ENCODE measurements at regions not wholly inside any gene's neighbourhood (a gene's known extent, or its start where the extent isn't known, plus 50 kb on each side); places are given as distances from the start of the nearest gene placed in this dataset.

GRCh38 chr12:31226639-31227038 is 99.3 kb downstream of the SINHCAF start:
- Histone ChIP-seq H3K27ac (ENCODE audit: low read depth in 1 of 2, low read length in 1 of 2) (no peak overlapping the region), H3K27me3 (ENCODE audit: control insufficient read depth in 3 of 3, insufficient read depth in 3 of 3, low read length in 2 of 3) (no peaks in the 10 kb centered on the region), H3K36me3 (ENCODE audit: control insufficient read depth in 4 of 4, insufficient read depth in 4 of 4, low read length in 4 of 4) (no peaks in the 10 kb centered on the region), H3K4me3 (no peak overlapping the region), H3K4me1 (ENCODE audit: control insufficient read depth in 5 of 5, insufficient read depth in 5 of 5, low read length in 5 of 5) (no peaks in the 10 kb centered on the region), H3K9ac (ENCODE audit: insufficient read depth in 1 of 2, low read length in 2 of 2) (no peak overlapping the region), H3K9me3 (ENCODE audit: control insufficient read depth in 4 of 4, insufficient read depth in 3 of 4, low read length in 3 of 4) (peaks cover 0 to 3% (median 0%) of the 10 kb centered on the region in 4 donors)
- 87 to 96% methylated on average over 10 of the region's 10 CpGs for WGBS, 2 donors
- DNase-seq (no peak), ATAC-seq (ENCODE audit: insufficient read depth, low FRiP score) (no peak)
- TF ChIP-seq CTCF (IDR thresholded peaks at IDR 0.05; ENCODE audit: control extremely low read depth, extremely low read depth), result no peak

GRCh38 chr12:31227401-31227981 is 98.5 kb downstream of the SINHCAF start:
- Histone ChIP-seq H3K4me1 (ENCODE audit: control insufficient read depth in 5 of 5, insufficient read depth in 5 of 5, low read length in 5 of 5) (no peaks in the 10 kb centered on the region), H3K27ac (ENCODE audit: low read depth in 1 of 2, low read length in 1 of 2) (no peak overlapping the region), H3K9me3 (ENCODE audit: control insufficient read depth in 4 of 4, insufficient read depth in 3 of 4, low read length in 3 of 4) (peaks cover 0 to 3% (median 0%) of the 10 kb centered on the region in 4 donors), H3K9ac (ENCODE audit: insufficient read depth in 1 of 2, low read length in 2 of 2) (no peak overlapping the region), H3K36me3 (ENCODE audit: control insufficient read depth in 4 of 4, insufficient read depth in 4 of 4, low read length in 4 of 4) (no peaks in the 10 kb centered on the region), H3K4me3 (no peak overlapping the region), H3K27me3 (ENCODE audit: control insufficient read depth in 3 of 3, insufficient read depth in 3 of 3, low read length in 2 of 3) (no peaks in the 10 kb centered on the region)
- ATAC-seq (ENCODE audit: insufficient read depth, low FRiP score), result no peak
- DNase-seq, result no peak
- no peak for TF ChIP-seq CTCF (IDR thresholded peaks at IDR 0.05; ENCODE audit: control extremely low read depth, extremely low read depth)
- WGBS, 2 donors, result 84 to 85% methylated on average over 12 of the region's 12 CpGs

GRCh38 chr12:31228811-31229792 is 96.8 kb downstream of the SINHCAF start:
- H3K4me1 ChIP-seq (ENCODE audit: control insufficient read depth in 5 of 5, insufficient read depth in 5 of 5, low read length in 5 of 5), result no peaks in the 10 kb centered on the region
- TF ChIP-seq CTCF (IDR thresholded peaks at IDR 0.05; ENCODE audit: control extremely low read depth, extremely low read depth), result no peak
- H3K27ac ChIP-seq (ENCODE audit: low read depth in 1 of 2, low read length in 1 of 2), result no peak overlapping the region
- no peak overlapping the region for H3K9ac ChIP-seq (ENCODE audit: insufficient read depth in 1 of 2, low read length in 2 of 2)
- ATAC-seq (ENCODE audit: insufficient read depth, low FRiP score) (no peak), DNase-seq (no peak)
- no peaks in the 10 kb centered on the region for H3K36me3 ChIP-seq (ENCODE audit: control insufficient read depth in 4 of 4, insufficient read depth in 4 of 4, low read length in 4 of 4)
- 90 to 91% methylated on average over 23 of the region's 23 CpGs for WGBS, 2 donors
- no peaks in the 10 kb centered on the region for H3K27me3 ChIP-seq (ENCODE audit: control insufficient read depth in 3 of 3, insufficient read depth in 3 of 3, low read length in 2 of 3)
- peaks cover 0 to 3% (median 0%) of the 10 kb centered on the region in 4 donors for H3K9me3 ChIP-seq (ENCODE audit: control insufficient read depth in 4 of 4, insufficient read depth in 3 of 4, low read length in 3 of 4)
- no peak overlapping the region for H3K4me3 ChIP-seq

Measured in lung (tissue), 11 donors.